Esophagus muscularis mucosa (tissue), 4 donors: ENCODE measurements at regions not wholly inside any gene's neighbourhood (a gene's known extent, or its start where the extent isn't known, plus 50 kb on each side); places are given as distances from the start of the nearest gene placed in this dataset.
"Not testable (repeated sequence)": the region's sequence is repeated elsewhere in the genome, so short reads cannot be mapped to it uniquely, and the experiment has no call there.

ENCODE experiments used
- DNase-seq: peaks from one replicate; pipeline ENCODE4 v3.0.0-alpha.2; 2017; ENCODE audit errors: extremely low spot score
- H3K27ac ChIP-seq, 4 donors: fragments of 200-600 bp; sonication (generic); replicated peaks in 1 of 4; 1 replicate in 3 of 4; 2 replicates in 1 of 4; pipeline ENCODE4 v1.5.1; 2016 to 2019; ENCODE audit warnings: mild to moderate bottlenecking in 1 of 4
- H3K27me3 ChIP-seq, 4 donors: fragments of 200-600 bp; sonication (generic); one replicate each; pipeline versions ENCODE4 v1.5.1 to v1.6.0; 2016 to 2019
- H3K36me3 ChIP-seq, 4 donors: fragments of 200-600 bp; sonication (generic); one replicate each; pipeline ENCODE4 v1.5.1; 2016 to 2019
- H3K4me1 ChIP-seq, 4 donors: fragments of 200-600 bp; sonication (generic); one replicate each; pipeline ENCODE4 v1.5.1; 2016 to 2019
- H3K4me3 ChIP-seq, 4 donors: fragments of 200-600 bp; sonication (generic); 1 replicate in 2 of 4; 2 replicates in 2 of 4; pipeline ENCODE4 v1.5.1; 2016 to 2019; ENCODE audit warnings: mild to moderate bottlenecking in 4 of 4, moderate library complexity in 1 of 4
- H3K9me3 ChIP-seq, 4 donors: fragments of 200-600 bp; sonication (generic); 1 replicate in 3 of 4; 2 replicates in 1 of 4; pipeline ENCODE4 v1.5.1; 2016 to 2019
- CTCF ChIP-seq, 3 experiments: fragments of 200-600 bp in 2 of 3; fragments of 450-650 bp in 1 of 3; sonication (generic) in 2 of 3; IDR thresholded peaks; one replicate each; pipeline ENCODE4 v1.5.1; 2017 to 2019; ENCODE audit warnings: antibody characterized with exemption in 3 of 3, mild to moderate bottlenecking in 2 of 3, moderate library complexity in 1 of 3
- EP300 ChIP-seq: sonication (generic); formaldehyde crosslinking; IDR thresholded peaks from one replicate; pipeline ENCODE4 v1.6.1; 2017; ENCODE audit warnings: antibody characterized with exemption
- POLR2A ChIP-seq: fragments of 450-650 bp; IDR thresholded peaks from one replicate; pipeline ENCODE4 v1.6.1; 2017; ENCODE audit warnings: antibody characterized with exemption, moderate library complexity, mild to moderate bottlenecking, low read depth
- POLR2AphosphoS5 ChIP-seq, 2 donors: sonication (generic); formaldehyde crosslinking; IDR thresholded peaks; one replicate each; pipeline ENCODE4 v1.6.1; 2017; ENCODE audit warnings: antibody characterized with exemption in 2 of 2
- WGBS: methylation state at CpG from one replicate; pipeline ENCODE4 v1.1.5; 2018; 5-methylcytosine and 5-hydroxymethylcytosine counted together
- intact Hi-C: fragments of 100-400 bp; cut with DNase I; formaldehyde crosslinking; loops from one replicate; pipeline ENCODE4 v1.15.1; 2023

GRCh38 chr12:90809940-90810339, 145.0 kb downstream of the CCER1 start:
- DNase-seq, result no peak
- WGBS, result 75% methylated on average over 1 of the region's 1 CpG
- Histone ChIP-seq H3K36me3 (no peaks in the 10 kb centered on the region), H3K27ac (no peak overlapping the region), H3K4me1 (no peaks in the 10 kb centered on the region), H3K27me3 (no peaks in the 10 kb centered on the region), H3K9me3 (no peaks in the 10 kb centered on the region), H3K4me3 (no peak overlapping the region)
- TF ChIP-seq POLR2AphosphoS5 (IDR thresholded peaks at IDR 0.05) (no peak), CTCF (IDR thresholded peaks at IDR 0.05) (no peak), EP300 (no peak), POLR2A (no peak)
- intact Hi-C loops, result no loop called here

DNA sequence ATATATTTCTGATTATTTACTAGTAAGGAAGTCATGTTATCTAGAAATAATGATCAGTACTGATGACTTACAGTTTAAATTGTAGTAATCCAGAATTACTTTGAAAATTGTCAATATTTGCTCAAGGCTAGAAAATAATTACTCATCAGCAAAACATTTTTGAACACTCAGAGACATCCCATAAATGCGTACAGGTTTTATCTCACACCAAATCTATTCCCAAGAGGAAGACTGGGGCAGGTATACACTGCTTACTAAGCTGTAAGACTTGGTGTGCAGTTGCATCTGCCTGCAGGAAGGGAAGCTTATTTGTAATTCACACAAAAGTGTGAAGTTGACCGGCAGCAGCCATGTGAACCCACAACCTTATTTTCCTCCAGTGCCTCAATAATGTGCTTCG, 146.4 kb downstream of the CCER1 start:
- no peaks in the 10 kb centered on the region for H3K9me3 ChIP-seq
- H3K4me1 ChIP-seq, result no peaks in the 10 kb centered on the region
- no peak overlapping the region for H3K4me3 ChIP-seq
- no peaks in the 10 kb centered on the region for H3K27me3 ChIP-seq
- DNase-seq, result no peak
- H3K27ac ChIP-seq, result no peak overlapping the region
- intact Hi-C loops, result no loop called here
- no peak for TF ChIP-seq CTCF (IDR thresholded peaks at IDR 0.05)
- TF ChIP-seq EP300, result no peak
- no peak for TF ChIP-seq POLR2A
- TF ChIP-seq POLR2AphosphoS5 (IDR thresholded peaks at IDR 0.05), result no peak
- WGBS, result 86% methylated on average over 3 of the region's 3 CpGs
- no peaks in the 10 kb centered on the region for H3K36me3 ChIP-seq

DNA sequence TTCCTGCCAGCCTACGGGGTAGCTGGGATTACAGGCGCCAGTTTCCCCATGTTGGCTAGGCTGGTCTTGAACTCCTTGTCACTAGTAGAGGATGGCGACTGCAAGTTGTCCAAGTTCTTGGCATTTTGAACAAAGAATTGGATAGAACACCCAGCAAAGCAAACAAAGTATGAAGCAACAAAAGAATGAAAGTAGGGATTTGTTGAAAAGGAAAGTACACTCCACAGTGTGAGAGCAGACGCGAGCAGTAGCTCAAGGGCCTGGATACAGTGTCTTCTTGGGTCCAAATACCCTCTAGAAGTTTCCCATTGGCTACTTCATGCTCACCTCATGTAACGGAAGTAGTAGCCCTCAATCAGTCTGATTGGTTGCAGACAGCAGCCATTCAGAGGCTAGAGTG, 152.2 kb downstream of the CCER1 start:
- TF ChIP-seq POLR2A, result no peak
- TF ChIP-seq POLR2AphosphoS5 (IDR thresholded peaks at IDR 0.05), result no peak
- TF ChIP-seq EP300, result no peak
- no peak for TF ChIP-seq CTCF (IDR thresholded peaks at IDR 0.05)
- 96% methylated on average over 6 of the region's 6 CpGs for WGBS
- H3K9me3 ChIP-seq, result no peaks in the 10 kb centered on the region
- H3K27ac ChIP-seq, result no peak overlapping the region
- no peaks in the 10 kb centered on the region for H3K27me3 ChIP-seq
- no peaks in the 10 kb centered on the region for H3K36me3 ChIP-seq
- intact Hi-C loops, result no loop called here
- H3K4me1 ChIP-seq, result no peaks in the 10 kb centered on the region
- DNase-seq, result no peak
- no peak overlapping the region for H3K4me3 ChIP-seq

- no peak for DNase-seq
- WGBS, result 85% methylated on average over 4 of the region's 4 CpGs
- H3K9me3 ChIP-seq, result no peaks in the 10 kb centered on the region
- no peak overlapping the region for H3K4me3 ChIP-seq
- H3K4me1 ChIP-seq, result no peaks in the 10 kb centered on the region
- TF ChIP-seq POLR2AphosphoS5 (IDR thresholded peaks at IDR 0.05) (no peak), CTCF (IDR thresholded peaks at IDR 0.05) (no peak), POLR2A (no peak), EP300 (no peak)
- intact Hi-C loops, result no loop called here
- H3K27me3 ChIP-seq, result no peaks in the 10 kb centered on the region
- no peak overlapping the region for H3K27ac ChIP-seq
- H3K36me3 ChIP-seq, result no peaks in the 10 kb centered on the region
Measured at GRCh38 chr12:90801776-90802175, 153.2 kb downstream of the CCER1 start.

- TF ChIP-seq POLR2AphosphoS5 (IDR thresholded peaks at IDR 0.05) (no peak), POLR2A (no peak), EP300 (no peak), CTCF (IDR thresholded peaks at IDR 0.05) (no peak)
- H3K4me3 ChIP-seq, result no peak overlapping the region
- no peaks in the 10 kb centered on the region for H3K36me3 ChIP-seq
- H3K9me3 ChIP-seq, result no peaks in the 10 kb centered on the region
- no peaks in the 10 kb centered on the region for H3K4me1 ChIP-seq
- no peaks in the 10 kb centered on the region for H3K27me3 ChIP-seq
- no peak for DNase-seq
- no peak overlapping the region for H3K27ac ChIP-seq
- 89% methylated on average over 2 of the region's 2 CpGs for WGBS
- intact Hi-C loops, result no loop called here
Measured at GRCh38 chr12:90794212-90794611, 160.8 kb downstream of the CCER1 start.

DNA sequence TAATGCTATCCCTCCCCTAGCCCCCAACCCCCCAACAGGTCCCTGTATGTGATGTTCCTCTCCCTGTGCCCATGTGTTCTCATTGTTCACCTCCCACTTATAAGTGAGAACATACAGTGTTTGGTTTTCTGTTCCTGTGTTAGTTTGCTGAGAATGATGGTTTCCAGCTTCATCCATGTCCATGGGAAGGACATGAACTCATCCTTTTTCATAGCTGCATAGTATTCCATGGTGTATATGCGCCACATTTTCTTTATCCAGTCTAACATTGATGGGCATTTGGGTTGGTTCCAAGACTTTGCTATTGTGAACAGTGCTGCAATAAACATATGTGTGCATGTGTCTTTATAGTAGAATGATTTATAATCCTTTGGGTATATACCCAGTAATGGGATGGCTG, 162.3 kb downstream of the CCER1 start:
- H3K27me3 ChIP-seq, intact Hi-C loops, H3K4me3 ChIP-seq, H3K4me1 ChIP-seq, H3K27ac ChIP-seq, H3K9me3 ChIP-seq, DNase-seq, H3K36me3 ChIP-seq: not testable (repeated sequence)
- WGBS, result 78% methylated on average over 1 of the region's 1 CpG
